ENCODE measurements at regions not wholly inside any gene's neighbourhood (a gene's known extent, or its start where the extent isn't known, plus 50 kb on each side); places are given as distances from the start of the nearest gene placed in this dataset.

DNA sequence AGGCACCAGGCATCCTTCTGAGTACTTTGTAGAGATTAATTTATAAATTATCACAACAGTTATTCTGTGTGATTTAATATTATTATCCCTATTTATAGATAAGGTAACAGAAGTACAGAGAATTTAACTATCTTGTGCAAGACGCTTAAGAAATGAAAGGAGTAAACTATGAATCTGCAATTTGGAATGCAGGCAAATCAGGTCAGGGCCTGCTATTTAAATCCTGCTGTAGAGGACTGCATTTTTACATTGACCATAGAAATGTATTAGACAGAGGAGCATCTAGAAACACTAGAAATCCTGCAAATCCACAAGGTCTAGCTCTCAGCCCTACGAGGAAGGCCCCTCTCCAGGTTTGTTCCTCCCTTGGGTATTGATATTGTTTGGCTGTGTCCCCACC lies 336.2 kb downstream of the ETS1 start:
- Mint-ChIP-seq H3K27me3 (ENCODE audit: insufficient read depth, unreplicated experiment) (no peaks in the 10 kb centered on the region), H3K9me3 (ENCODE audit: unreplicated experiment) (no peaks in the 10 kb centered on the region), H3K4me1 (ENCODE audit: insufficient read depth, unreplicated experiment) (peaks cover 9% of the 10 kb centered on the region), H3K4me3 (ENCODE audit: unreplicated experiment) (no peak overlapping the region), H3K27ac (ENCODE audit: low read depth, unreplicated experiment) (peak overlapping the region; percentile 57), H3K36me3 (ENCODE audit: insufficient read depth, unreplicated experiment) (no peaks in the 10 kb centered on the region)
- no peak for DNase-seq (ENCODE audit: unreplicated experiment)
- ChIA-PET POLR2A (interaction anchor here (1.2 kb wide), 1 partner anchor 42 kb away, joined by 5 read pairs; no protein-coding TSS in a partner anchor), CTCF (interaction anchor here (0.9 kb wide), 2 partner anchors 29 to 93 kb away, joined by 3 read pairs; no protein-coding TSS in a partner anchor)
- intact Hi-C loops (cut with micrococcal nuclease), result no loop called here
- TF ChIP-seq CTCF (IDR thresholded peaks at IDR 0.05; ENCODE audit: unreplicated experiment), result no peak
- no TSS peak for BruUV-seq (replicated peaks)

- H3K27ac Mint-ChIP-seq (ENCODE audit: low read depth, unreplicated experiment), result no peak overlapping the region
- H3K4me3 Mint-ChIP-seq (ENCODE audit: unreplicated experiment), result no peak overlapping the region
- no peaks in the 10 kb centered on the region for H3K27me3 Mint-ChIP-seq (ENCODE audit: insufficient read depth, unreplicated experiment)
- ChIA-PET POLR2A (interaction anchor here (0.9 kb wide), 1 partner anchor 13 kb away, joined by 3 read pairs; no protein-coding TSS in a partner anchor), CTCF (interaction anchor here (0.8 kb wide), 1 partner anchor 382 kb away, joined by 4 read pairs; no protein-coding TSS in a partner anchor)
- DNase-seq (ENCODE audit: unreplicated experiment), result no peak
- H3K4me1 Mint-ChIP-seq (ENCODE audit: insufficient read depth, unreplicated experiment), result peaks cover 9% of the 10 kb centered on the region
- intact Hi-C loops (cut with micrococcal nuclease), result no loop called here
- TF ChIP-seq CTCF (IDR thresholded peaks at IDR 0.05; ENCODE audit: unreplicated experiment), result no peak
- no peaks in the 10 kb centered on the region for H3K36me3 Mint-ChIP-seq (ENCODE audit: insufficient read depth, unreplicated experiment)
- BruUV-seq (replicated peaks), result no TSS peak
- H3K9me3 Mint-ChIP-seq (ENCODE audit: unreplicated experiment), result no peaks in the 10 kb centered on the region
Measured at GRCh38 chr11:128250482-128250881, 336.9 kb downstream of the ETS1 start.

DNA sequence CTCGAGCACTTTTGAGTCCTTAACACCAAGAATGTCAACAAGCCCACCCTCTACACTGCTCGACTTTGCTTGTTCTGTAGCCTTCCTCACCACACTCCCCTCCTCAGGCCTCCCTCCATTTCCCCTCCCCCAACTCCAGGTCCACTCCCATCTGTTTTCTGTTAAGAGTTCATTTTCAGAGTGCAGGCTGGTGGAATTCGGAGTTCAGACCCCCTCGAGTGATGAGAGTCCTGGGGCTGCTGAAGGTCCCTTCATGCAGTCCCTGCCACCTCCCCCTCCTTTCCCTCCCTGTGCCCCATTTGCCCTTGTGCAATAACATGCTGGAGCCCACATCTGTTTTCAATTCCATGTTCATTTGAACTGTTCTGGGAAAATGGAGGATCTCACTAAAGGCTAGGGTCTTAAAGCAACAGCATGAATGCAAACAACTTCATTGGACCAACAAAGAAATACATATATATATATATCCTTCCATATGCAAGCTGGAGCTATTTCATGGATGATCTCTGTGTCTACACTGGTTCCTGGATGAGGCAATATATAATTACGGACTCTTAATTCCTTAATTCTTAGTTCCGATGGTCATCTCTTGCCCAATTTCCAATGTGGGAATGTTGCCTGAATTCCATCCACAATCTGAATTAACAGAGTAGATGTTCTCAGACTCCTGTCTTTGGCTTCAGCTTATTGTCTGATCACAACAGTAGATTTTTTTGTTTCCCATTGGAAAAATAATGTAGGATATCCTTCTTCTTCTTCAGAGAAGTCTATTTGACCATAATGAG lies 340.4 kb downstream of the ETS1 start:
- H3K27ac Mint-ChIP-seq (ENCODE audit: low read depth, unreplicated experiment), result no peak overlapping the region
- no peak overlapping the region for H3K4me3 Mint-ChIP-seq (ENCODE audit: unreplicated experiment)
- POLR2A ChIA-PET, result no interaction called here
- BruUV-seq (replicated peaks), result no TSS peak
- H3K27me3 Mint-ChIP-seq (ENCODE audit: insufficient read depth, unreplicated experiment), result no peaks in the 10 kb centered on the region
- no peak for TF ChIP-seq CTCF (IDR thresholded peaks at IDR 0.05; ENCODE audit: unreplicated experiment)
- H3K4me1 Mint-ChIP-seq (ENCODE audit: insufficient read depth, unreplicated experiment), result peaks cover 7% of the 10 kb centered on the region
- CTCF ChIA-PET, result interaction anchor here (0.9 kb wide), 1 partner anchor 384 kb away, joined by 4 read pairs; no protein-coding TSS in a partner anchor
- H3K9me3 Mint-ChIP-seq (ENCODE audit: unreplicated experiment), result no peaks in the 10 kb centered on the region
- intact Hi-C loops (cut with micrococcal nuclease), result no loop called here
- DNase-seq (ENCODE audit: unreplicated experiment), result no peak
- H3K36me3 Mint-ChIP-seq (ENCODE audit: insufficient read depth, unreplicated experiment), result no peaks in the 10 kb centered on the region

DNA sequence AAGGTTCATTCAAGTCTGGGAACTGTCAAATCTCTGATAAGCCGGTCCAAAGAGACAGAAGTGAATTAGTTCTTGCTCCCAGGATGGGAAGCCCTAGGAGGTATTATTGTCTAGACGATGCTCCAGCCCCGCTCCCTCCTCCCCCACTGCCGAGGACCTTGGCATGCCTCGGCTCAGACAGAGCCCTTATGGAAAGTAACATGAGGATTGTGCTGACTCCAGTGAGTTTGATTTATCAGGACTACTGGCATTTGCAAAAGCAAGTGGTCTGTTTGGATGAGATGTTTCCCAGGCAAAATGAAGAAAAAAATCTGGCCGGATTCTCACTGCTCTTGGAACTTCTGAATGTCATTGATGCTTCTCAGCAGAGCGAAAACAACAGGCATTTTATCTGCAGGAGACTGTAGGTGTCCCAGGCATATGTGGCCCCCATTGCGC lies 341.0 kb downstream of the ETS1 start:
- Mint-ChIP-seq H3K4me3 (ENCODE audit: unreplicated experiment) (no peak overlapping the region), H3K36me3 (ENCODE audit: insufficient read depth, unreplicated experiment) (no peaks in the 10 kb centered on the region), H3K9me3 (ENCODE audit: unreplicated experiment) (no peaks in the 10 kb centered on the region), H3K4me1 (ENCODE audit: insufficient read depth, unreplicated experiment) (peaks cover under 1% of the 10 kb centered on the region), H3K27ac (ENCODE audit: low read depth, unreplicated experiment) (no peak overlapping the region), H3K27me3 (ENCODE audit: insufficient read depth, unreplicated experiment) (no peaks in the 10 kb centered on the region)
- no peak for DNase-seq (ENCODE audit: unreplicated experiment)
- ChIA-PET POLR2A (no interaction called here), CTCF (interaction anchor here (0.8 kb wide), 1 partner anchor 12 kb away, joined by 3 read pairs; no protein-coding TSS in a partner anchor)
- intact Hi-C loops (cut with micrococcal nuclease), result no loop called here
- no TSS peak for BruUV-seq (replicated peaks)
- TF ChIP-seq CTCF (IDR thresholded peaks at IDR 0.05; ENCODE audit: unreplicated experiment), result no peak

All from MCF 10A (cell line).